ENCODE measurements at regions not wholly inside any gene's neighbourhood (a gene's known extent, or its start where the extent isn't known, plus 50 kb on each side); places are given as distances from the start of the nearest gene placed in this dataset.

DNA sequence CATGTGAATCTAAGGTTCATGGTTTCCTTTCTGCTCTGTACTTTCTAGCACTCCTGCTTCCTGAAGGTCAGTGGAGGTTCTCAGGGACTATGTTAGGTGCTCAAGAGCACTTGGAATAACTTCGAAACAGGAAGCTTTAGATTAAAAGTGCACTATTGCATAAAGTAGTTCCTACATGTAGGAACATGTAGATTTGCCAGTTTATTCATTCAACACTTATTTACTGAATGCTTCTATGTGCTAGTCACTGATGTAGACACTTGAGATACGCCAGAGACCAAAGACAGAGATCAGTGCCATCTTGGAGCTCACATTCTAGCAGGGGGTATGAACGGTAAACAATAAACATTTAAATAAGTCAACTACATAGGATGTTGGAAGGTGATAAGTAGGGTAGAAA is 87.7 kb downstream of the DHRS2 start:
- in situ Hi-C loops (cut with MboI; ENCODE audit: low sequenced_read_pairs) = no loop called here
- intact Hi-C loops (cut with micrococcal nuclease) = no loop called here
- Histone ChIP-seq H4K20me1 (ENCODE audit: insufficient read depth, low read length) (no peaks in the 10 kb centered on the region), H3K79me1 (ENCODE audit: low read depth in 1 of 2, low read length in 2 of 2) (no peaks in the 10 kb centered on the region), H3K18ac (ENCODE audit: low read depth, low read length) (no peak overlapping the region), H2BK5ac (ENCODE audit: low read depth, low read length, poor library complexity, severe bottlenecking) (no peak overlapping the region), H2AFZ (replicated peaks; ENCODE audit: low read length, poor library complexity) (no peak overlapping the region), H3K9me3 (ENCODE audit: control insufficient read depth, insufficient read depth, low read length) (no peaks in the 10 kb centered on the region), H4K91ac (ENCODE audit: insufficient read depth, low read depth, low read length) (no peak overlapping the region), H3K9ac (ENCODE audit: low read depth, low read length) (no peak overlapping the region), H3K4me2 (ENCODE audit: low read depth, low read length) (no peak overlapping the region), H3K4ac (ENCODE audit: low read depth, low read length) (no peak overlapping the region), H2BK120ac (ENCODE audit: low read depth, low read length) (no peak overlapping the region), H4K5ac (ENCODE audit: low read depth, low read length) (no peak overlapping the region), H3K4me3 (ENCODE audit: insufficient read depth, low read depth, low read length) (no peak overlapping the region), H3K36me3 (ENCODE audit: control insufficient read depth, insufficient read depth, low read length) (no peaks in the 10 kb centered on the region), H3K56ac (ENCODE audit: extremely low read depth, insufficient read depth, low read length) (no peak overlapping the region), H3K23ac (ENCODE audit: low read depth, low read length) (no peak overlapping the region), H3K14ac (replicated peaks; ENCODE audit: low read depth, low read length) (no peak overlapping the region), H2AK5ac (ENCODE audit: low read depth, low read length) (no peak overlapping the region), H3K4me1 (ENCODE audit: control insufficient read depth, insufficient read depth, low read length) (no peaks in the 10 kb centered on the region), H3K9me1 (ENCODE audit: insufficient read depth, low read length) (no peaks in the 10 kb centered on the region), H3K27me3 (ENCODE audit: control insufficient read depth, insufficient read depth, low read length) (no peaks in the 10 kb centered on the region), H2BK20ac (ENCODE audit: low read depth, low read length) (no peak overlapping the region), H3K27ac (ENCODE audit: insufficient read depth, low read length) (no peak overlapping the region), H2BK15ac (ENCODE audit: low read depth, low read length) (no peak overlapping the region), H2AK9ac (replicated peaks; ENCODE audit: low read depth, low read length, poor library complexity) (no peak overlapping the region), H4K8ac (ENCODE audit: low read depth in 2 of 2, low read length in 2 of 2) (no peak overlapping the region)
- no peak for ATAC-seq (ENCODE audit: low read depth)
- dilution Hi-C loops (cut with HindIII; ENCODE audit: low sequenced_read_pairs, unreplicated experiment) = no loop called here
- ChIA-PET CTCF (no interaction called here), POLR2A (ENCODE audit: unreplicated experiment) (no interaction called here)
- BruUV-seq (replicated peaks) = no TSS peak
- no CpG with 5 or more reads among the region's 3 CpGs for WGBS, 2 experiments (ENCODE audit: extremely low coverage in 2 of 2, insufficient read length in 1 of 2)
- TF ChIP-seq MAZ (IDR thresholded peaks at IDR 0.05; ENCODE audit: borderline replicate concordance, low read depth, low read length) (no peak), RCOR1 (IDR thresholded peaks at IDR 0.05; ENCODE audit: insufficient replicate concordance, low read length) (no peak), NFE2L2 (IDR thresholded peaks at IDR 0.05; ENCODE audit: low read depth, low read length) (no peak), CEBPB (IDR thresholded peaks at IDR 0.05; ENCODE audit: low read depth, low read length) (no peak), RAD21 (IDR thresholded peaks at IDR 0.05; ENCODE audit: low read length) (no peak), BHLHE40 (IDR thresholded peaks at IDR 0.05; ENCODE audit: low read depth, low read length) (no peak)
- TF ChIP-seq, protein P1, sequence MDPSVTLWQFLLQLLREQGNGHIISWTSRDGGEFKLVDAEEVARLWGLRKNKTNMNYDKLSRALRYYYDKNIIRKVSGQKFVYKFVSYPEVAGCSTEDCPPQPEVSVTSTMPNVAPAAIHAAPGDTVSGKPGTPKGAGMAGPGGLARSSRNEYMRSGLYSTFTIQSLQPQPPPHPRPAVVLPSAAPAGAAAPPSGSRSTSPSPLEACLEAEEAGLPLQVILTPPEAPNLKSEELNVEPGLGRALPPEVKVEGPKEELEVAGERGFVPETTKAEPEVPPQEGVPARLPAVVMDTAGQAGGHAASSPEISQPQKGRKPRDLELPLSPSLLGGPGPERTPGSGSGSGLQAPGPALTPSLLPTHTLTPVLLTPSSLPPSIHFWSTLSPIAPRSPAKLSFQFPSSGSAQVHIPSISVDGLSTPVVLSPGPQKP (IDR thresholded peaks at IDR 0.05; ENCODE audit: borderline replicate concordance, low read depth, low read length) = no peak
- no peak for DNase-seq

All from IMR-90 (cell line).